ENCODE measurements at regions not wholly inside any gene's neighbourhood (a gene's known extent, or its start where the extent isn't known, plus 50 kb on each side); places are given as distances from the start of the nearest gene placed in this dataset.
"Not testable (repeated sequence)": the region's sequence is repeated elsewhere in the genome, so short reads cannot be mapped to it uniquely, and the experiment has no call there.

- DNase-seq (ENCODE audit: low spot score) = no peak
These were observed 63.1 kb downstream of the MATN1 start for GRCh38 chr1:30660241-30660640.

GRCh38 chr1:30659702-30660101 is 63.7 kb downstream of the MATN1 start:
- DNase-seq (ENCODE audit: low spot score) = no peak

- not testable (repeated sequence) for DNase-seq (ENCODE audit: low spot score)
These were observed 65.0 kb downstream of the MATN1 start for GRCh38 chr1:30658375-30658774.

GRCh38 chr1:30658014-30658336 is 65.4 kb downstream of the MATN1 start:
- no peak for DNase-seq (ENCODE audit: low spot score)

GRCh38 chr1:30657131-30658013 is 66.0 kb downstream of the MATN1 start:
- DNase-seq (ENCODE audit: low spot score) = no peak

- DNase-seq (ENCODE audit: low spot score) = no peak
These were observed 67.0 kb downstream of the MATN1 start for GRCh38 chr1:30656171-30656940.

GRCh38 chr1:30655672-30656071 is 67.7 kb downstream of the MATN1 start:
- no peak for DNase-seq (ENCODE audit: low spot score)

GRCh38 chr1:30654188-30654587 is 69.2 kb downstream of the MATN1 start:
- DNase-seq (ENCODE audit: low spot score) = no peak

GRCh38 chr1:30652152-30652841 is 71.1 kb downstream of the MATN1 start:
- DNase-seq (ENCODE audit: low spot score) = no peak

GRCh38 chr1:30651395-30651794 is 72.0 kb downstream of the MATN1 start:
- not testable (repeated sequence) for DNase-seq (ENCODE audit: low spot score)

- DNase-seq (ENCODE audit: low spot score) = no peak
These were observed 72.4 kb downstream of the MATN1 start for GRCh38 chr1:30650968-30651320.

GRCh38 chr1:30650038-30650967 is 73.1 kb downstream of the MATN1 start:
- no peak for DNase-seq (ENCODE audit: low spot score)

- no peak for DNase-seq (ENCODE audit: low spot score)
These were observed 73.9 kb downstream of the MATN1 start for GRCh38 chr1:30649321-30649991.

GRCh38 chr1:30648408-30649000 is 74.9 kb downstream of the MATN1 start:
- DNase-seq (ENCODE audit: low spot score) = no peak

- no peak for DNase-seq (ENCODE audit: low spot score)
These were observed 77.6 kb downstream of the MATN1 start for GRCh38 chr1:30645807-30646206.

GRCh38 chr1:30642391-30643120 is 80.8 kb downstream of the MATN1 start:
- DNase-seq (ENCODE audit: low spot score) = no peak

GRCh38 chr1:30641572-30642353 is 81.6 kb downstream of the MATN1 start:
- no peak for DNase-seq (ENCODE audit: low spot score)

GRCh38 chr1:30639881-30640452 is 83.4 kb downstream of the MATN1 start:
- no peak for DNase-seq (ENCODE audit: low spot score)

- DNase-seq (ENCODE audit: low spot score) = no peak
These were observed 84.6 kb downstream of the MATN1 start for GRCh38 chr1:30638811-30639210.
